GM23338 (cell line): ENCODE measurements at regions not wholly inside any gene's neighbourhood (a gene's known extent, or its start where the extent isn't known, plus 50 kb on each side); places are given as distances from the start of the nearest gene placed in this dataset.

Source experiments
- ATAC-seq: fragments of 200-7000 bp; cut with Tn5 transposase; 3 replicates; pipeline ENCODE4 v1.9.1; 2020
- DNase-seq: peaks from one replicate; pipeline ENCODE4 v3.0.0-alpha.2; 2015; ENCODE audit warnings: low spot score
- H2AFZ ChIP-seq: fragments of 200-600 bp; sonication (generic); 2 replicates; pipeline ENCODE4 v1.8.0; 2016; ENCODE audit warnings: antibody characterized with exemption, mild to moderate bottlenecking, moderate library complexity
- H3F3A ChIP-seq: fragments of 200-600 bp; sonication (generic); replicated peaks from 2 replicates; pipeline ENCODE4 v1.8.0; 2017; ENCODE audit warnings: antibody characterized with exemption, mixed run types, low read depth
- H3K27ac ChIP-seq: fragments of 200-600 bp; sonication (generic); 2 replicates; pipeline ENCODE4 v1.6.1; 2016; ENCODE audit warnings: low read depth
- H3K27me3 ChIP-seq: fragments of 200-600 bp; sonication (generic); 2 replicates; pipeline ENCODE4 v1.8.0; 2016; ENCODE audit warnings: mild to moderate bottlenecking, mixed run types, moderate library complexity; ENCODE audit not compliant: insufficient read depth
- H3K36me3 ChIP-seq: fragments of 200-600 bp; sonication (generic); 2 replicates; pipeline ENCODE4 v1.8.0; 2016; ENCODE audit warnings: mild to moderate bottlenecking; ENCODE audit not compliant: insufficient read depth
- H3K4me1 ChIP-seq: fragments of 200-600 bp; sonication (generic); 2 replicates; pipeline ENCODE4 v1.8.0; 2016; ENCODE audit warnings: mild to moderate bottlenecking, moderate library complexity; ENCODE audit not compliant: insufficient read depth
- H3K4me2 ChIP-seq: fragments of 200-600 bp; sonication (generic); 2 replicates; pipeline ENCODE4 v1.7.1; 2017; ENCODE audit warnings: mixed run types
- H3K4me3 ChIP-seq: fragments of 200-600 bp; sonication (generic); 2 replicates; pipeline ENCODE4 v1.6.1; 2016; ENCODE audit warnings: mixed run types
- H3K79me2 ChIP-seq: fragments of 200-600 bp; sonication (generic); replicated peaks from 2 replicates; pipeline ENCODE4 v1.8.0; 2017; ENCODE audit warnings: mild to moderate bottlenecking; ENCODE audit not compliant: insufficient read depth
- H3K9me2 ChIP-seq: fragments of 200-600 bp; sonication (generic); 2 replicates; pipeline ENCODE4 v1.8.0; 2017; ENCODE audit not compliant: insufficient read depth
- H4K20me1 ChIP-seq: fragments of 200-600 bp; sonication (generic); replicated peaks from 2 replicates; pipeline ENCODE4 v1.8.0; 2017; ENCODE audit warnings: mild to moderate bottlenecking; ENCODE audit not compliant: insufficient read depth
- H3K27ac Mint-ChIP-seq: 2 replicates; pipeline ENCODE4 v1.8.0; 2020; ENCODE audit warnings: inconsistent platforms, mild to moderate bottlenecking, moderate library complexity, mixed read lengths
- H3K27me3 Mint-ChIP-seq: 3 replicates; pipeline ENCODE4 v1.8.0; 2022; ENCODE audit warnings: low read depth, mild to moderate bottlenecking, moderate library complexity, mixed read lengths, inconsistent platforms; ENCODE audit not compliant: insufficient read depth, poor library complexity
- H3K36me3 Mint-ChIP-seq: 3 replicates; pipeline ENCODE4 v1.8.0; 2021; ENCODE audit warnings: low read depth, mild to moderate bottlenecking, inconsistent platforms, moderate library complexity, mixed read lengths
- H3K4me1 Mint-ChIP-seq: 3 replicates; pipeline ENCODE4 v1.8.0; 2020; ENCODE audit warnings: mild to moderate bottlenecking, inconsistent platforms, mixed read lengths
- H3K4me3 Mint-ChIP-seq: 3 replicates; pipeline ENCODE4 v1.8.0; 2021; ENCODE audit warnings: moderate library complexity, mild to moderate bottlenecking, inconsistent platforms, mixed read lengths
- H3K9me3 Mint-ChIP-seq: 3 replicates; pipeline ENCODE4 v1.8.0; 2020; ENCODE audit warnings: moderate library complexity, mild to moderate bottlenecking, inconsistent platforms, mixed read lengths
- EZH2 ChIP-seq: fragments of 200-600 bp; sonication (generic); IDR thresholded peaks from one replicate; pipeline ENCODE4 v1.8.0; 2017; ENCODE audit warnings: antibody characterized with exemption, mild to moderate bottlenecking, low read depth; ENCODE audit not compliant: unreplicated experiment
- ZNF114 ChIP-seq: fragments of 250-450 bp; sonication (Bioruptor Pico); IDR thresholded peaks from 2 replicates; pipeline ENCODE4 v1.5.0; 2020; ENCODE audit warnings: mild to moderate bottlenecking, moderate library complexity
- ZNF331 ChIP-seq: fragments of 250-450 bp; sonication (Bioruptor Pico); IDR thresholded peaks from 2 replicates; pipeline ENCODE4 v1.5.0; 2020; ENCODE audit warnings: low read depth, mild to moderate bottlenecking, moderate library complexity
- TF ChIP-seq, protein P1 (sequence below): fragments of 250-450 bp; sonication (Bioruptor Pico); IDR thresholded peaks from 2 replicates; pipeline ENCODE4 v1.5.0; 2020; ENCODE audit warnings: mild to moderate bottlenecking, moderate library complexity
- TF ChIP-seq, protein P2 (sequence below): IDR thresholded peaks from 2 replicates; pipeline ENCODE4 v1.6.1; 2016; ENCODE audit warnings: antibody characterized with exemption

DNA sequence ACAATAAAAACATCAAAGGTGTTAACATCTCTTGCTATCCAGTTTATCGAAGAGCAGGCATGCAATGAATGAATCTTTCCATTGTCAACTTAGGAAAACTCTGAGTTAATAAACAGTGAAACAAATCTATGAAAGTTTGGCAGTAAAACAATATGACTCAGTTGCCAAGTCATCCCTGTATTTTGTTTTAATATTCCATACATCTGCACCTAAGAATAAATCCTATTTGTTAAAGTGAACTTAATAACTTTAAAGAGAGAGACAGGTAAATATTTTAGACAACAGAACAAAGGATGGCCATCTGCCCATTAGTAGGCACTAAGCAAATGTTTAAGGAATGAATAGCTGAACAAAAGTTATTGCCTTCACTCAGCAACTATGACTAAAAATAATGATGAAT, 700.5 kb upstream of the CELF2 start:
- H3K4me3 Mint-ChIP-seq = no peak overlapping the region
- no peak for ATAC-seq
- 0 out of 3 replicates have a peak, but pooled peaks cover 2% of the 10 kb centered on the region for H3K4me1 Mint-ChIP-seq

More for the DNA sequence above, 700.5 kb upstream of the CELF2 start:
- Mint-ChIP-seq H3K27ac (no peak overlapping the region), H3K27me3 (no peaks in the 10 kb centered on the region), H3K9me3 (no peaks in the 10 kb centered on the region), H3K36me3 (no peaks in the 10 kb centered on the region)
- Histone ChIP-seq H2AFZ (no peak overlapping the region), H3K27ac (no peak overlapping the region), H3K9me2 (peaks cover 7% of the 10 kb centered on the region; the same call in 1 of the 2 replicates), H3K27me3 (no peaks in the 10 kb centered on the region), H4K20me1 (no peaks in the 10 kb centered on the region), H3K4me1 (no peaks in the 10 kb centered on the region), H3K4me3 (no peak overlapping the region), H3F3A (no peaks in the 10 kb centered on the region), H3K36me3 (no peaks in the 10 kb centered on the region), H3K4me2 (no peak overlapping the region), H3K79me2 (no peaks in the 10 kb centered on the region)
- TF ChIP-seq, protein P1, sequence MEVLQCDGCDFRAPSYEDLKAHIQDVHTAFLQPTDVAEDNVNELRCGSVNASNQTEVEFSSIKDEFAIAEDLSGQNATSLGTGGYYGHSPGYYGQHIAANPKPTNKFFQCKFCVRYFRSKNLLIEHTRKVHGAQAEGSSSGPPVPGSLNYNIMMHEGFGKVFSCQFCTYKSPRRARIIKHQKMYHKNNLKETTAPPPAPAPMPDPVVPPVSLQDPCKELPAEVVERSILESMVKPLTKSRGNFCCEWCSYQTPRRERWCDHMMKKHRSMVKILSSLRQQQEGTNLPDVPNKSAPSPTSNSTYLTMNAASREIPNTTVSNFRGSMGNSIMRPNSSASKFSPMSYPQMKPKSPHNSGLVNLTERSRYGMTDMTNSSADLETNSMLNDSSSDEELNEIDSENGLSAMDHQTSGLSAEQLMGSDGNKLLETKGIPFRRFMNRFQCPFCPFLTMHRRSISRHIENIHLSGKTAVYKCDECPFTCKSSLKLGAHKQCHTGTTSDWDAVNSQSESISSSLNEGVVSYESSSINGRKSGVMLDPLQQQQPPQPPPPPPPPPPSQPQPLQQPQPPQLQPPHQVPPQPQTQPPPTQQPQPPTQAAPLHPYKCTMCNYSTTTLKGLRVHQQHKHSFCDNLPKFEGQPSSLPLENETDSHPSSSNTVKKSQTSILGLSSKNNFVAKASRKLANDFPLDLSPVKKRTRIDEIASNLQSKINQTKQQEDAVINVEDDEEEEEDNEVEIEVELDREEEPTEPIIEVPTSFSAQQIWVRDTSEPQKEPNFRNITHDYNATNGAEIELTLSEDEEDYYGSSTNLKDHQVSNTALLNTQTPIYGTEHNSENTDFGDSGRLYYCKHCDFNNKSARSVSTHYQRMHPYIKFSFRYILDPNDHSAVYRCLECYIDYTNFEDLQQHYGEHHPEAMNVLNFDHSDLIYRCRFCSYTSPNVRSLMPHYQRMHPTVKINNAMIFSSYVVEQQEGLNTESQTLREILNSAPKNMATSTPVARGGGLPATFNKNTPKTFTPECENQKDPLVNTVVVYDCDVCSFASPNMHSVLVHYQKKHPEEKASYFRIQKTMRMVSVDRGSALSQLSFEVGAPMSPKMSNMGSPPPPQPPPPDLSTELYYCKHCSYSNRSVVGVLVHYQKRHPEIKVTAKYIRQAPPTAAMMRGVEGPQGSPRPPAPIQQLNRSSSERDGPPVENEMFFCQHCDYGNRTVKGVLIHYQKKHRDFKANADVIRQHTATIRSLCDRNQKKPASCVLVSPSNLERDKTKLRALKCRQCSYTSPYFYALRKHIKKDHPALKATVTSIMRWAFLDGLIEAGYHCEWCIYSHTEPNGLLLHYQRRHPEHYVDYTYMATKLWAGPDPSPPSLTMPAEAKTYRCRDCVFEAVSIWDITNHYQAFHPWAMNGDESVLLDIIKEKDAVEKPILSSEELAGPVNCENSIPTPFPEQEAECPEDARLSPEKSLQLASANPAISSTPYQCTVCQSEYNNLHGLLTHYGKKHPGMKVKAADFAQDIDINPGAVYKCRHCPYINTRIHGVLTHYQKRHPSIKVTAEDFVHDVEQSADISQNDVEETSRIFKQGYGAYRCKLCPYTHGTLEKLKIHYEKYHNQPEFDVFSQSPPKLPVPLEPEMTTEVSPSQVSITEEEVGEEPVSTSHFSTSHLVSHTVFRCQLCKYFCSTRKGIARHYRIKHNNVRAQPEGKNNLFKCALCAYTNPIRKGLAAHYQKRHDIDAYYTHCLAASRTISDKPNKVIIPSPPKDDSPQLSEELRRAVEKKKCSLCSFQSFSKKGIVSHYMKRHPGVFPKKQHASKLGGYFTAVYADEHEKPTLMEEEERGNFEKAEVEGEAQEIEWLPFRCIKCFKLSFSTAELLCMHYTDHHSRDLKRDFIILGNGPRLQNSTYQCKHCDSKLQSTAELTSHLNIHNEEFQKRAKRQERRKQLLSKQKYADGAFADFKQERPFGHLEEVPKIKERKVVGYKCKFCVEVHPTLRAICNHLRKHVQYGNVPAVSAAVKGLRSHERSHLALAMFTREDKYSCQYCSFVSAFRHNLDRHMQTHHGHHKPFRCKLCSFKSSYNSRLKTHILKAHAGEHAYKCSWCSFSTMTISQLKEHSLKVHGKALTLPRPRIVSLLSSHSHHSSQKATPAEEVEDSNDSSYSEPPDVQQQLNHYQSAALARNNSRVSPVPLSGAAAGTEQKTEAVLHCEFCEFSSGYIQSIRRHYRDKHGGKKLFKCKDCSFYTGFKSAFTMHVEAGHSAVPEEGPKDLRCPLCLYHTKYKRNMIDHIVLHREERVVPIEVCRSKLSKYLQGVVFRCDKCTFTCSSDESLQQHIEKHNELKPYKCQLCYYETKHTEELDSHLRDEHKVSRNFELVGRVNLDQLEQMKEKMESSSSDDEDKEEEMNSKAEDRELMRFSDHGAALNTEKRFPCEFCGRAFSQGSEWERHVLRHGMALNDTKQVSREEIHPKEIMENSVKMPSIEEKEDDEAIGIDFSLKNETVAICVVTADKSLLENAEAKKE (CRISPR knock-in tag) = no peak
- TF ChIP-seq ZNF114 (CRISPR knock-in tag) (no peak), EZH2 (no peak), ZNF331 (CRISPR knock-in tag) (no peak)
- TF ChIP-seq, protein P2, sequence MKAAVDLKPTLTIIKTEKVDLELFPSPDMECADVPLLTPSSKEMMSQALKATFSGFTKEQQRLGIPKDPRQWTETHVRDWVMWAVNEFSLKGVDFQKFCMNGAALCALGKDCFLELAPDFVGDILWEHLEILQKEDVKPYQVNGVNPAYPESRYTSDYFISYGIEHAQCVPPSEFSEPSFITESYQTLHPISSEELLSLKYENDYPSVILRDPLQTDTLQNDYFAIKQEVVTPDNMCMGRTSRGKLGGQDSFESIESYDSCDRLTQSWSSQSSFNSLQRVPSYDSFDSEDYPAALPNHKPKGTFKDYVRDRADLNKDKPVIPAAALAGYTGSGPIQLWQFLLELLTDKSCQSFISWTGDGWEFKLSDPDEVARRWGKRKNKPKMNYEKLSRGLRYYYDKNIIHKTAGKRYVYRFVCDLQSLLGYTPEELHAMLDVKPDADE = no peak
- DNase-seq = no peak
